Liver (tissue), 3 donors: ENCODE measurements at regions not wholly inside any gene's neighbourhood (a gene's known extent, or its start where the extent isn't known, plus 50 kb on each side); places are given as distances from the start of the nearest gene placed in this dataset.

Experiments
- FOXA1 ChIP-seq: IDR thresholded peaks from 2 replicates; pipeline ENCODE4 v1.6.1; 2016; ENCODE audit warnings: antibody characterized with exemption
- GABPA ChIP-seq, 2 donors: IDR thresholded peaks in 1 of 2; conservative IDR thresholded peaks in 1 of 2; 2 replicates each; pipeline ENCODE4 v1.6.1; 2016; ENCODE audit warnings: antibody characterized with exemption in 2 of 2, mild to moderate bottlenecking in 1 of 2, moderate library complexity in 1 of 2
- RAD21 ChIP-seq, 2 donors: IDR thresholded peaks; 2 replicates each; pipeline ENCODE4 v1.6.1; 2016; ENCODE audit warnings: antibody characterized with exemption in 2 of 2, mild to moderate bottlenecking in 2 of 2
- SP1 ChIP-seq: IDR thresholded peaks from 2 replicates; pipeline ENCODE4 v1.6.1; 2018; ENCODE audit warnings: antibody characterized with exemption, mild to moderate bottlenecking
- TAF1 ChIP-seq: conservative IDR thresholded peaks from 2 replicates; pipeline ENCODE4 v1.6.1; 2016; ENCODE audit warnings: antibody characterized with exemption, mild to moderate bottlenecking
- TF ChIP-seq, protein P1 (sequence below): fragments of 150-350 bp; IDR thresholded peaks from 2 replicates; pipeline ENCODE4 v1.5.1; 2017; ENCODE audit warnings: improper control_type of control experiment, low read depth, low read length; ENCODE audit not compliant: missing input control
- TF ChIP-seq, protein P2 (sequence below): IDR thresholded peaks from 2 replicates; pipeline ENCODE4 v1.6.1; 2016; ENCODE audit warnings: antibody characterized with exemption
- TF ChIP-seq, protein P3 (sequence below): IDR thresholded peaks from 2 replicates; pipeline ENCODE4 v1.6.1; 2016; ENCODE audit warnings: antibody characterized with exemption
- donor health status: healthy.
- donor health status: healthy.

DNA sequence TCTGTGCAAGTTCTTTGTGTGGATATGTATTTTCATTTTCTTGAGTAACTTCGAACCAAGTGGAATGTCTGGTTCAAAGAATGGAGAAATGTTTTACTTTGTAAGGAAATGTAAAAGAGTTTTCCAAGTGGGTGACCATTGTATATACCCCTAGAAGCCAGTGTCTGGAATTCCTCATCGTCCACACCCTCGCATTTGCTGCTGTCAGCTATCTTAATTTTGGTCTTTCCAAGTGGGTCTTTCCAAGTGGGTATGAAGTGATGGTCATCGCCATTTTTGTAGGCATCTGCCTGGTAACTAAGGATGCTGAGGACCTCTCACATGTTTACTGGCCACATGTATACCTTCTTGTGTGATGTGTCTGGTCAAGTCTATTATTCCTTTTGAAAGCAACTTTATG, 547.5 kb downstream of the TBC1D22A start:
- TF ChIP-seq TAF1 (no peak), SP1 (no peak), FOXA1 (no peak), RAD21 (IDR thresholded peaks at IDR 0.05) (no peak), GABPA (IDR thresholded peaks at IDR 0.05 in 1 of 2, conservative IDR thresholded peaks at IDR 0.05 in 1 of 2) (no peak)
- TF ChIP-seq, protein P1, sequence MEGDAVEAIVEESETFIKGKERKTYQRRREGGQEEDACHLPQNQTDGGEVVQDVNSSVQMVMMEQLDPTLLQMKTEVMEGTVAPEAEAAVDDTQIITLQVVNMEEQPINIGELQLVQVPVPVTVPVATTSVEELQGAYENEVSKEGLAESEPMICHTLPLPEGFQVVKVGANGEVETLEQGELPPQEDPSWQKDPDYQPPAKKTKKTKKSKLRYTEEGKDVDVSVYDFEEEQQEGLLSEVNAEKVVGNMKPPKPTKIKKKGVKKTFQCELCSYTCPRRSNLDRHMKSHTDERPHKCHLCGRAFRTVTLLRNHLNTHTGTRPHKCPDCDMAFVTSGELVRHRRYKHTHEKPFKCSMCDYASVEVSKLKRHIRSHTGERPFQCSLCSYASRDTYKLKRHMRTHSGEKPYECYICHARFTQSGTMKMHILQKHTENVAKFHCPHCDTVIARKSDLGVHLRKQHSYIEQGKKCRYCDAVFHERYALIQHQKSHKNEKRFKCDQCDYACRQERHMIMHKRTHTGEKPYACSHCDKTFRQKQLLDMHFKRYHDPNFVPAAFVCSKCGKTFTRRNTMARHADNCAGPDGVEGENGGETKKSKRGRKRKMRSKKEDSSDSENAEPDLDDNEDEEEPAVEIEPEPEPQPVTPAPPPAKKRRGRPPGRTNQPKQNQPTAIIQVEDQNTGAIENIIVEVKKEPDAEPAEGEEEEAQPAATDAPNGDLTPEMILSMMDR = no peak
- TF ChIP-seq, protein P2, sequence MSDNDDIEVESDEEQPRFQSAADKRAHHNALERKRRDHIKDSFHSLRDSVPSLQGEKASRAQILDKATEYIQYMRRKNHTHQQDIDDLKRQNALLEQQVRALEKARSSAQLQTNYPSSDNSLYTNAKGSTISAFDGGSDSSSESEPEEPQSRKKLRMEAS = no peak
- TF ChIP-seq, protein P3, sequence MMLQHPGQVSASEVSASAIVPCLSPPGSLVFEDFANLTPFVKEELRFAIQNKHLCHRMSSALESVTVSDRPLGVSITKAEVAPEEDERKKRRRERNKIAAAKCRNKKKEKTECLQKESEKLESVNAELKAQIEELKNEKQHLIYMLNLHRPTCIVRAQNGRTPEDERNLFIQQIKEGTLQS = no peak
